Nephron (organoid): ENCODE measurements at regions not wholly inside any gene's neighbourhood (a gene's known extent, or its start where the extent isn't known, plus 50 kb on each side); places are given as distances from the start of the nearest gene placed in this dataset.
A peak's percentile ranks its signal among the peaks of the same experiment; 100 is the strongest.

Experiments
- H3K27ac Mint-ChIP-seq, 3 experiments: 2 replicates each; pipeline ENCODE4 v1.8.0; 2020; ENCODE audit warnings: mixed read lengths in 3 of 3, mild to moderate bottlenecking in 2 of 3, moderate library complexity in 1 of 3
- H3K27me3 Mint-ChIP-seq: 2 replicates; pipeline ENCODE4 v1.8.0; 2021; ENCODE audit warnings: low read depth, mild to moderate bottlenecking, moderate library complexity, mixed read lengths
- H3K36me3 Mint-ChIP-seq: 2 replicates; pipeline ENCODE4 v1.8.0; 2020; ENCODE audit warnings: low read depth, mixed read lengths
- H3K4me1 Mint-ChIP-seq: 2 replicates; pipeline ENCODE4 v1.8.0; 2020; ENCODE audit warnings: mixed read lengths
- H3K4me3 Mint-ChIP-seq, 3 experiments: 2 replicates each; pipeline ENCODE4 v1.8.0; 2020; ENCODE audit warnings: mild to moderate bottlenecking in 3 of 3, mixed read lengths in 3 of 3, moderate library complexity in 2 of 3
- H3K9me3 Mint-ChIP-seq: 2 replicates; pipeline ENCODE4 v1.8.0; 2020; ENCODE audit warnings: mixed read lengths
- TF ChIP-seq, protein P1 (sequence below), 3 experiments: fragments of 200-600 bp; sonication (generic); IDR thresholded peaks; one replicate each; pipeline ENCODE4 v1.5.0; 2021; ENCODE audit warnings: antibody characterized with exemption in 3 of 3; ENCODE audit not compliant: unreplicated experiment in 3 of 3

DNA sequence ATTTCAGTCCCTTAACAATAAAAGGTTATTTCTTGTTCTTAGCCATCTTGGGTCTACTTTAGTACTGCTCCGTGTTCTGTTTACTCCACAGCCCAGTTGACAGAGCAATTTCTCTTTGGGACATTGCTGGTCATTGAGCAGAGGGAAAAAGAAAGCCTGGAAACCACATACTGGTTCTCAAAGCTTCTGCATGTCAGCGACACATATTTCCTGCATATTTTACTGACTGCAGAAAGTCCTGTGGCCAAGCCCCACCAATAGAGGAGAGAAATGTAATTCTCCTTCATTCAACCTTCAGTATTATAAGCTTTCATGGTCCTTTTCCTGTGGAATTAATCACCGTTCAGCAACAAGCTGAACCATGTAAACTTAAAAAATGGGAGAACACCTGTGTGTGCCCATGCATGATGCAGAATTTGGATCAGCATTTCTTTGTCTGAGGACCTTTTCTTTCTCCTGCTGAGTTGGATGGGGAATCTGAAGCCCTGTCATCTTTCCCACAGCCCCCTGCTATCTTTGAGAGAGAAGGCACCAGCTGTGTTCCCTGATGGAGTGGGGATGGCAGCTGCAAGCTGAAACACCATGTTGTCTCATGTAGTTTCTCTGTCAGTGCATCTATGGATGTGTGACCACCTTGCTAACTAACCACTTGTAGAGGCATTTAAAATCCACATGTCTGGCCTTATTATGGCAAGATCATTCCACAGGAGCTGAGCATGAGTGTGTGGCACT, 431.6 kb downstream of the MEIS1 start:
- Mint-ChIP-seq H3K36me3 (no peaks in the 10 kb centered on the region), H3K9me3 (no peaks in the 10 kb centered on the region), H3K4me3 (no peak overlapping the region), H3K4me1 (peaks cover 27% of the 10 kb centered on the region), H3K27me3 (no peaks in the 10 kb centered on the region), H3K27ac (peak overlapping the region; percentile 68 to 98 (median 90))
- TF ChIP-seq, protein P1, sequence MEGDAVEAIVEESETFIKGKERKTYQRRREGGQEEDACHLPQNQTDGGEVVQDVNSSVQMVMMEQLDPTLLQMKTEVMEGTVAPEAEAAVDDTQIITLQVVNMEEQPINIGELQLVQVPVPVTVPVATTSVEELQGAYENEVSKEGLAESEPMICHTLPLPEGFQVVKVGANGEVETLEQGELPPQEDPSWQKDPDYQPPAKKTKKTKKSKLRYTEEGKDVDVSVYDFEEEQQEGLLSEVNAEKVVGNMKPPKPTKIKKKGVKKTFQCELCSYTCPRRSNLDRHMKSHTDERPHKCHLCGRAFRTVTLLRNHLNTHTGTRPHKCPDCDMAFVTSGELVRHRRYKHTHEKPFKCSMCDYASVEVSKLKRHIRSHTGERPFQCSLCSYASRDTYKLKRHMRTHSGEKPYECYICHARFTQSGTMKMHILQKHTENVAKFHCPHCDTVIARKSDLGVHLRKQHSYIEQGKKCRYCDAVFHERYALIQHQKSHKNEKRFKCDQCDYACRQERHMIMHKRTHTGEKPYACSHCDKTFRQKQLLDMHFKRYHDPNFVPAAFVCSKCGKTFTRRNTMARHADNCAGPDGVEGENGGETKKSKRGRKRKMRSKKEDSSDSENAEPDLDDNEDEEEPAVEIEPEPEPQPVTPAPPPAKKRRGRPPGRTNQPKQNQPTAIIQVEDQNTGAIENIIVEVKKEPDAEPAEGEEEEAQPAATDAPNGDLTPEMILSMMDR (IDR thresholded peaks at IDR 0.05; ENCODE audit: unreplicated experiment in 3 of 3), result no peak

DNA sequence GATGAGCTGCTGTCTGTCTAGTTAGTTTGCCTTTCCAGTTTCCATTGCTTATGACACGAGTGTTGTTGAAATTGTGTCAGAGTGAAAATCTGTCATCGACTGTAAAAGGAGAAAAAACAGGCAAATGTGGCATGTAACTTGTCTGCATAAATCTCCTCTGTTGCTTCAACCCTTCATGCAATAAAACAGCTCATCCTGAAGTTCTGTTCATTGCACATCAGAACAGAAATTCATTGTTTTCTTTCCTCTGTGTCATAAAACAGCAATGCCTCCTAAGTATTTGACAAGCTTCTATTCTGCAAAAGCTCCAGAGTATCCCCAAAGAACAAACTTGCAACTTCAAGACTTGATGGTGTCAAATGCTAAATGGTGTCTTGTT, 432.1 kb downstream of the MEIS1 start:
- TF ChIP-seq, protein P1 (IDR thresholded peaks at IDR 0.05; ENCODE audit: unreplicated experiment in 3 of 3), result no peak
- no peaks in the 10 kb centered on the region for H3K36me3 Mint-ChIP-seq
- H3K9me3 Mint-ChIP-seq, result no peaks in the 10 kb centered on the region
- peaks cover 27% of the 10 kb centered on the region for H3K4me1 Mint-ChIP-seq
- no peaks in the 10 kb centered on the region for H3K27me3 Mint-ChIP-seq
- H3K4me3 Mint-ChIP-seq, result no peak overlapping the region
- peak overlapping the region; percentile 68 to 98 (median 90) for H3K27ac Mint-ChIP-seq

DNA sequence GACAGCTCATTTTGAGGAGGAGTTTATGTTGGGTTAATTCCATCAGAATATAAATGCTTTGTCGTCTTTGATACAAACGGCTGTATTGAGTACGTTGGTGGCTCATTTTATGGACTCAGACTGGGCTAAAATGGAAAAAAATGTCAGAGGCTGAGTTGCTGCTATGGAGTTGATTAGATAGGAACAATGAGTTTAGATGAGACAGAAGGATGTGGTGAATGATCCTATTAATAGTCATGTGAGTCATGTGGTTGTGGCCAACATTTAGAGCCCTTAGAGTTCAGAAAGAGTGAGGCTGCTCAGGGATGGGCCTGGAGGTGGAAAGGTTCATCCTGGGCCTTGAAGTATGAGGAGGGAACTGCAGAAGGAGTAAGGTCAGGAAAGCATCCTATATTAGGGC, 434.2 kb downstream of the MEIS1 start:
- Mint-ChIP-seq H3K9me3 (no peaks in the 10 kb centered on the region), H3K27ac (peak overlapping the region; percentile 10 to 59 (median 41)), H3K4me1 (peaks cover 25% of the 10 kb centered on the region), H3K36me3 (no peaks in the 10 kb centered on the region), H3K27me3 (no peaks in the 10 kb centered on the region), H3K4me3 (no peak overlapping the region)
- TF ChIP-seq, protein P1 (IDR thresholded peaks at IDR 0.05; ENCODE audit: unreplicated experiment in 3 of 3), result no peak

DNA sequence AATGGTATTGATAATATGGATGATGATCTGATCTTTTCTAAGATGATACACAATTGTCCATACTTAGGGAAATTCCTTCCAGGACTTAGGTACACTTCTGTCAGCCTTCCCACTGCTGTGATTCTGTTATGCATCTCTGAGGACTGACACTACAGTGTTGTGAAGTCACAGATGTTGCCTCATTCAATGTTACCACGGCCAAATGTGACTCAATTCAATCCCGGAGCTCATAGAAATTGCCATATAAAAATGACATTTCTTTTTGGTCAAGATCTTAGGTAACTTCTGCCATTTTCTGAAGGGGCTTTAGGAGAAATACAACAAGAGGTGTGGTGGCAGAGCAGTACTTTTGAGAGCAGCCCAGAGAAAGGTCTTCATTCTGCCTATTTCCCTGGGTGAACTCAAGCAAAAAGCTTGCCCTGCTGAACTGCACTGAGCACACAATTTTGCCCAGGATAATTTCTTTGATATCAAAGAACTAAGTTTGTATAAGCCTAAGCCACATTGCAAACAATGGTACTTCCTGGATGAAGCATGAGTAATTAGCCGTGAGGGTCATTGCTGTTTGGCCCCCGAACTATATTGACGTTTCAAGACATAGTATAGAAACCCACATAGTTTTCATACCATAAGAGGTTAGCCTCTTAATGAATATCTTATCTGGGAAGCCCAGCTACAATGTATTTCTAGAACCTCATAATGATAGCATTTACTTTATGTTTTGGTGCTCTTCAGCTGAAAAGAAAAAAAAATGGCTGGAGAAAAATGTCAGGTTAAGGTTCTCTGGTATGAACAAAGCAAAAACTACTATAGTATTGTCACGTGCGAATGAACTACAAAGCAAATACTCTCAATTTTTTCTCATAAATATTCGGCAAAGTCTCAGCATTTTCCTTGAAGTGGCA, 437.4 kb downstream of the MEIS1 start:
- Mint-ChIP-seq H3K36me3 (no peaks in the 10 kb centered on the region), H3K27ac (peak overlapping the region; percentile 87 to 92 (median 91)), H3K4me1 (peaks cover 26% of the 10 kb centered on the region), H3K4me3 (no peak overlapping the region), H3K9me3 (no peaks in the 10 kb centered on the region), H3K27me3 (no peaks in the 10 kb centered on the region)
- TF ChIP-seq, protein P1 (IDR thresholded peaks at IDR 0.05; ENCODE audit: unreplicated experiment in 3 of 3), result no peak

DNA sequence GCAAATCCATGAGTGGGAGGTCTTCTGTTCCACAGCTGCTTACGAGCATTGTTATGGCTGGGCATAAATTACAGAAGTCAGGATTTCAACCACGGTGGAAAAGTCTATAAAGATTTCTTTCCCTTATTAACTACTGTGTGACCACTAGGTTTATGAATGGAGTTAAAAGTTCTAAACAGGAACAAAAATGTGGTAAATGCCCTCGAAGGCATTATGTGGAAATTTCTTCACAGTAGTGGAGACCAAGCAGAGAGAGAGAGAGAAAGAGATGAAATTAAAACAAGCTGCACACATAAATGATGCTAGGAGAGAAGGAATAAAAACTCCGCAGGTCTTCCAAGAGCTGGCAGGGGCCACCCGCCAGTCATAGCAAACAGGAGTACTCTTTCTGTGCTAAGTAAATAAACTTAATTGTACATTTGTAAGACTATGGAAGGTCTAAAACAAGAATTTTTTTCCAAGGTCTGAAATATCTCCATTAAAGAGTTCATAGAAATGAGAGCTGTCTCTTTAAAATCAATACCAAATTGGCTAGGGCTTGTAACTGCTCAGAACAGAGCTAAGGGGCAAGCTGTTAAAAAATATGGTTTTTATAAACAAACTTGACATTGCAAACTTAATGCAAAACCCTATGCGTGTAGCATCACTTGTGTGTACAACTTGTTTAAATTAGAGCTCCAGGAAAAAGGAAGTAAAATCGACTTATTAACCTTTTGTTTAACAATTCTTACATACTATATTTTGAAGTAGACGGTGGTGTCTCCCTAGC, 438.2 kb downstream of the MEIS1 start:
- peak overlapping the region; percentile 87 to 92 (median 91) for H3K27ac Mint-ChIP-seq
- H3K27me3 Mint-ChIP-seq, result no peaks in the 10 kb centered on the region
- no peaks in the 10 kb centered on the region for H3K9me3 Mint-ChIP-seq
- TF ChIP-seq, protein P1 (IDR thresholded peaks at IDR 0.05; ENCODE audit: unreplicated experiment in 3 of 3), result no peak
- H3K4me1 Mint-ChIP-seq, result peaks cover 22% of the 10 kb centered on the region
- H3K36me3 Mint-ChIP-seq, result no peaks in the 10 kb centered on the region
- peak overlapping the region; percentile 14 to 37 (median 28) for H3K4me3 Mint-ChIP-seq
